ENCODE measurements at regions not wholly inside any gene's neighbourhood (a gene's known extent, or its start where the extent isn't known, plus 50 kb on each side); places are given as distances from the start of the nearest gene placed in this dataset.

- WGBS, 2 experiments (ENCODE audit: low coverage in 1 of 2, low lambda C conversion rate in 2 of 2, missing lambda C conversion rate in 2 of 2): 16 to 21% methylated on average over 7 of the region's 7 CpGs
- Histone ChIP-seq H3K27ac (no peak overlapping the region), H3K4me2 (ENCODE audit: unreplicated experiment) (no peak overlapping the region), H2AFZ (peak overlapping the region; percentile 46; the same call in 1 of the 2 replicates), H3K4me1 (ENCODE audit: insufficient read depth) (peaks cover 6% of the 10 kb centered on the region; the same call in 1 of the 2 replicates), H3F3A (ENCODE audit: insufficient read depth) (no peaks in the 10 kb centered on the region), H4K20me1 (ENCODE audit: insufficient read depth) (no peaks in the 10 kb centered on the region), H3K79me2 (ENCODE audit: insufficient read depth) (no peaks in the 10 kb centered on the region), H3K9me3 (ENCODE audit: low read depth) (no peaks in the 10 kb centered on the region), H3K4me3 (peak overlapping the region; percentile 5; the same call in 1 of the 2 replicates), H3K9ac (no peak overlapping the region), H3K36me3 (ENCODE audit: low read depth) (no peaks in the 10 kb centered on the region), H3K27me3 (replicated peaks; ENCODE audit: insufficient read depth) (no peaks in the 10 kb centered on the region), H3K9me2 (ENCODE audit: insufficient read depth) (no peaks in the 10 kb centered on the region)
- in situ Hi-C loops (cut with MboI): no loop called here
- no peak for TF ChIP-seq EZH2 (IDR thresholded peaks at IDR 0.05; ENCODE audit: insufficient read depth, poor library complexity, severe bottlenecking)
- TF ChIP-seq EZH2phosphoT487 (IDR thresholded peaks at IDR 0.05; ENCODE audit: insufficient read depth, low read depth): no peak
- DNase-seq: peak; percentile 50
Observed at GRCh38 chr9:2267181-2267745, 252.1 kb downstream of the SMARCA2 start.

- Histone ChIP-seq H3K36me3 (ENCODE audit: low read depth) (no peaks in the 10 kb centered on the region), H2AFZ (no peak overlapping the region), H4K20me1 (ENCODE audit: insufficient read depth) (no peaks in the 10 kb centered on the region), H3K27me3 (replicated peaks; ENCODE audit: insufficient read depth) (peaks cover 8% of the 10 kb centered on the region; the same call in 1 of the 2 replicates), H3K27ac (no peak overlapping the region), H3K9me2 (ENCODE audit: insufficient read depth) (no peaks in the 10 kb centered on the region), H3K4me1 (ENCODE audit: insufficient read depth) (peaks cover 6% of the 10 kb centered on the region; the same call in 1 of the 2 replicates), H3F3A (ENCODE audit: insufficient read depth) (no peaks in the 10 kb centered on the region), H3K9me3 (ENCODE audit: low read depth) (no peaks in the 10 kb centered on the region), H3K79me2 (ENCODE audit: insufficient read depth) (no peaks in the 10 kb centered on the region), H3K9ac (no peak overlapping the region), H3K4me2 (ENCODE audit: unreplicated experiment) (no peak overlapping the region), H3K4me3 (no peak overlapping the region)
- TF ChIP-seq EZH2 (IDR thresholded peaks at IDR 0.05; ENCODE audit: insufficient read depth, poor library complexity, severe bottlenecking) (no peak), EZH2phosphoT487 (IDR thresholded peaks at IDR 0.05; ENCODE audit: insufficient read depth, low read depth) (no peak)
- WGBS, 2 experiments (ENCODE audit: low coverage in 1 of 2, low lambda C conversion rate in 2 of 2, missing lambda C conversion rate in 2 of 2): 42% methylated on average over 3 of the region's 3 CpGs
- no peak for DNase-seq
- in situ Hi-C loops (cut with MboI): no loop called here
Observed at GRCh38 chr9:2269778-2270177, 254.6 kb downstream of the SMARCA2 start.

DNA sequence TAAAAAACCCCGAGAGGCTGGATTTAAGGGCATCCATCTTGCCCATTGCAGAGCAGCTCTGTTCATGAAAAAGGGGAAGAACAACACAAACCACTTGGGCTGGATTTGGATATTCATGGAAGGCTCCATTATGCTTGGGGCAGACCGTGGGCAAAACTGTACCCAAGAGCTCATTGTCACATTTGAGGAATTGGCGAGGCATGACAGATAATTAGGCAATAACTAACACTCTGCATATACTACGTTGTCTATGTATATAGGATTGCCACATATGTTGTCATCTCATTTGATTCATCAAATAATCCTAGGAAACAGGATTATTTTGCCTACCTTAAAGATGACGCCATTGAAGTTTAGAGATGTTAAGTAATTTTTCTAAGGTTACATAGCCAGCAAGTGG is 255.4 kb downstream of the SMARCA2 start:
- Histone ChIP-seq H3K4me2 (ENCODE audit: unreplicated experiment) (no peak overlapping the region), H3K9ac (no peak overlapping the region), H3K79me2 (ENCODE audit: insufficient read depth) (no peaks in the 10 kb centered on the region), H3F3A (ENCODE audit: insufficient read depth) (no peaks in the 10 kb centered on the region), H3K4me3 (no peak overlapping the region), H2AFZ (no peak overlapping the region), H3K9me2 (ENCODE audit: insufficient read depth) (no peaks in the 10 kb centered on the region), H3K27me3 (replicated peaks; ENCODE audit: insufficient read depth) (peaks cover 8% of the 10 kb centered on the region; the same call in 1 of the 2 replicates), H3K9me3 (ENCODE audit: low read depth) (no peaks in the 10 kb centered on the region), H3K4me1 (ENCODE audit: insufficient read depth) (peaks cover 6% of the 10 kb centered on the region; the same call in 1 of the 2 replicates), H3K27ac (no peak overlapping the region), H3K36me3 (ENCODE audit: low read depth) (no peaks in the 10 kb centered on the region), H4K20me1 (ENCODE audit: insufficient read depth) (no peaks in the 10 kb centered on the region)
- no peak for DNase-seq
- WGBS, 2 experiments (ENCODE audit: low coverage in 1 of 2, low lambda C conversion rate in 2 of 2, missing lambda C conversion rate in 2 of 2): 48 to 60% methylated on average over 5 of the region's 5 CpGs
- no peak for TF ChIP-seq EZH2phosphoT487 (IDR thresholded peaks at IDR 0.05; ENCODE audit: insufficient read depth, low read depth)
- no peak for TF ChIP-seq EZH2 (IDR thresholded peaks at IDR 0.05; ENCODE audit: insufficient read depth, poor library complexity, severe bottlenecking)
- in situ Hi-C loops (cut with MboI): no loop called here

DNA sequence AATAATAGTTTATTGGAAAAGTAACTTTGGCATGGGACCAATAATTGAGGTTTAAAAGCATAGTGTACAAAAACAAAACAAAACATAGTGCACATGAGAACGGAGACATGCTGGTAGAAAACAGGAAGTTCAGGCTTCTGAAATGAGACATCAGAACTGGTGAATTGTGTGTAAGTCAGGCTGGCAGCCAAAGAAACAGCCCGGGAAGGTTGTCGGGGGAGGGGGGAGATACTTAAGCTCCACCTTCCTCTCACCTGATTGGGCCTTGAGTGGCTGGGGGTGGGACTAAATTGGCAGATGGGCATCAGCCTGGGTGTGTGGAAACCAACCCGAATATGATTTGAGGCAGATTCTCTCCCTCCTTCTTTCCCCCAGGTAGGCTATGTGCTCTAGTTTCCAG is 256.3 kb downstream of the SMARCA2 start:
- Histone ChIP-seq H3F3A (ENCODE audit: insufficient read depth) (no peaks in the 10 kb centered on the region), H3K4me2 (ENCODE audit: unreplicated experiment) (no peak overlapping the region), H3K4me1 (ENCODE audit: insufficient read depth) (peaks cover 6% of the 10 kb centered on the region; the same call in 1 of the 2 replicates), H2AFZ (no peak overlapping the region), H3K79me2 (ENCODE audit: insufficient read depth) (no peaks in the 10 kb centered on the region), H3K9me2 (ENCODE audit: insufficient read depth) (no peaks in the 10 kb centered on the region), H3K27ac (no peak overlapping the region), H4K20me1 (ENCODE audit: insufficient read depth) (no peaks in the 10 kb centered on the region), H3K36me3 (ENCODE audit: low read depth) (no peaks in the 10 kb centered on the region), H3K9me3 (ENCODE audit: low read depth) (no peaks in the 10 kb centered on the region), H3K9ac (no peak overlapping the region), H3K4me3 (no peak overlapping the region), H3K27me3 (replicated peaks; ENCODE audit: insufficient read depth) (peaks cover 8% of the 10 kb centered on the region; the same call in 1 of the 2 replicates)
- in situ Hi-C loops (cut with MboI): no loop called here
- WGBS, 2 experiments (ENCODE audit: low coverage in 1 of 2, low lambda C conversion rate in 2 of 2, missing lambda C conversion rate in 2 of 2): 42 to 46% methylated on average over 4 of the region's 4 CpGs
- peak; percentile 26 for DNase-seq
- no peak for TF ChIP-seq EZH2 (IDR thresholded peaks at IDR 0.05; ENCODE audit: insufficient read depth, poor library complexity, severe bottlenecking)

Measured in GM23248 (cell line).